RWPE2 (cell line): ENCODE measurements at regions not wholly inside any gene's neighbourhood (a gene's known extent, or its start where the extent isn't known, plus 50 kb on each side); places are given as distances from the start of the nearest gene placed in this dataset.

Experiments used
- ATAC-seq: fragments of 200-7000 bp; cut with Tn5 transposase; 3 replicates; pipeline ENCODE4 v1.9.1; 2021; ENCODE audit warnings: low read depth
- DNase-seq: peaks from one replicate; pipeline ENCODE4 v3.0.0-alpha.2; 2020; ENCODE audit warnings: low spot score
- H3K27ac ChIP-seq: fragments of 450-650 bp; 2 replicates; pipeline ENCODE4 v1.5.1; 2017; ENCODE audit warnings: mild to moderate bottlenecking; ENCODE audit not compliant: poor library complexity, severe bottlenecking
- H3K27me3 ChIP-seq: fragments of 250-450 bp; sonication (Bioruptor Pico); 2 replicates; pipeline ENCODE4 v1.5.1; 2021; ENCODE audit warnings: mild to moderate bottlenecking, moderate library complexity; ENCODE audit not compliant: insufficient read depth, poor library complexity, severe bottlenecking
- H3K36me3 ChIP-seq: fragments of 250-450 bp; sonication (Bioruptor Pico); 2 replicates; pipeline ENCODE4 v1.5.1; 2020; ENCODE audit warnings: low read depth, mild to moderate bottlenecking, moderate library complexity
- H3K4me1 ChIP-seq: fragments of 250-450 bp; sonication (Bioruptor Pico); 2 replicates; pipeline ENCODE4 v1.5.1; 2021; ENCODE audit warnings: mild to moderate bottlenecking, moderate library complexity; ENCODE audit not compliant: insufficient read depth, poor library complexity, severe bottlenecking
- H3K4me3 ChIP-seq: fragments of 250-450 bp; sonication (Bioruptor Pico); 2 replicates; pipeline ENCODE4 v1.5.1; 2021; ENCODE audit warnings: mild to moderate bottlenecking, moderate library complexity; ENCODE audit not compliant: severe bottlenecking
- H3K9me3 ChIP-seq: fragments of 250-450 bp; sonication (Bioruptor Pico); 2 replicates; pipeline ENCODE4 v1.5.1; 2021; ENCODE audit warnings: mild to moderate bottlenecking, moderate library complexity; ENCODE audit not compliant: severe bottlenecking
- TF ChIP-seq, protein P1 (sequence below): fragments of 450-650 bp; IDR thresholded peaks from one replicate; pipeline ENCODE4 v1.5.1; 2017; ENCODE audit warnings: mild to moderate bottlenecking, moderate library complexity; ENCODE audit not compliant: poor library complexity, severe bottlenecking

DNA sequence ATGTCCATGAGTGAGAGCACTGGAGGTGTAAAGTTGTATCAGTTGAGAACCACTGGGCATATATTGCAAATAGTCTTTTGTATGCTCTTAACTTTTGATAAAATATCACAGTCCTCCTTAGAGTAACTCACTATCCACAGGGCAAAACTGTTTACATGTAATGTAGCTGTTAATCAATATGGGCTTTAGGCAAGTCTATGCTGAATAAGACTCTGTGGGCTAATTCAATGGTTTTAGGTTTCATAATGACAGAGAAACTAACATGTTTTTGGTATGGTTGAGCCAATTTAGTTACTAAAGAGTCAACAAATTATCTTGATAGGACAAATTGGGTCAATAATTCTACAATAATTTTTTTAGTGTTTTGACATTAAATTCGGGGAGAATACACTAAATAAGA is 1134.9 kb upstream of the FAM98A start:
- Histone ChIP-seq H3K27me3 (no peaks in the 10 kb centered on the region), H3K9me3 (no peaks in the 10 kb centered on the region), H3K27ac (no peak overlapping the region), H3K4me1 (no peaks in the 10 kb centered on the region), H3K4me3 (no peak overlapping the region), H3K36me3 (no peaks in the 10 kb centered on the region)
- DNase-seq (no peak), ATAC-seq (no peak)
- TF ChIP-seq, protein P1, sequence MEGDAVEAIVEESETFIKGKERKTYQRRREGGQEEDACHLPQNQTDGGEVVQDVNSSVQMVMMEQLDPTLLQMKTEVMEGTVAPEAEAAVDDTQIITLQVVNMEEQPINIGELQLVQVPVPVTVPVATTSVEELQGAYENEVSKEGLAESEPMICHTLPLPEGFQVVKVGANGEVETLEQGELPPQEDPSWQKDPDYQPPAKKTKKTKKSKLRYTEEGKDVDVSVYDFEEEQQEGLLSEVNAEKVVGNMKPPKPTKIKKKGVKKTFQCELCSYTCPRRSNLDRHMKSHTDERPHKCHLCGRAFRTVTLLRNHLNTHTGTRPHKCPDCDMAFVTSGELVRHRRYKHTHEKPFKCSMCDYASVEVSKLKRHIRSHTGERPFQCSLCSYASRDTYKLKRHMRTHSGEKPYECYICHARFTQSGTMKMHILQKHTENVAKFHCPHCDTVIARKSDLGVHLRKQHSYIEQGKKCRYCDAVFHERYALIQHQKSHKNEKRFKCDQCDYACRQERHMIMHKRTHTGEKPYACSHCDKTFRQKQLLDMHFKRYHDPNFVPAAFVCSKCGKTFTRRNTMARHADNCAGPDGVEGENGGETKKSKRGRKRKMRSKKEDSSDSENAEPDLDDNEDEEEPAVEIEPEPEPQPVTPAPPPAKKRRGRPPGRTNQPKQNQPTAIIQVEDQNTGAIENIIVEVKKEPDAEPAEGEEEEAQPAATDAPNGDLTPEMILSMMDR, result no peak

DNA sequence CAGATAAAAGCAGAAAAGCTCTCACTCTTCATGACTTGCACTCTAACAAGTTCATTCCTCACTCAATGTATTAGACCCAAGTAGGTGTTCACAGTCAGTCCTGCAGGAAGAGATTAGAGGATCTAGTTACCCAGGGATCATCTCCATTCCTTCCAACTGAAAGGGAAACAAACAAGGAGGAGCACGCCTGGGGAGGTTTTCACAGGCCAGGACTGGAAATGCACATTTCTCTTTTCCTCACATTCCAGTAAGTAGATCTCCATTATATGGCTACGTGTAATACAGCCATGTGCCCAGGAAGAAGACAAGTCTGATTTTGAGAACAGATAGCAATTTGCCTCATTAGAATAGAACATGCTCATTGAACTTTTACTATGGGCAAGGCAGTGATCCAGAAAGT is 1132.2 kb upstream of the FAM98A start:
- Histone ChIP-seq H3K36me3 (no peaks in the 10 kb centered on the region), H3K9me3 (no peaks in the 10 kb centered on the region), H3K4me3 (no peak overlapping the region), H3K4me1 (no peaks in the 10 kb centered on the region), H3K27me3 (no peaks in the 10 kb centered on the region), H3K27ac (no peak overlapping the region)
- TF ChIP-seq, protein P1, result no peak
- DNase-seq (no peak), ATAC-seq (no peak)

DNA sequence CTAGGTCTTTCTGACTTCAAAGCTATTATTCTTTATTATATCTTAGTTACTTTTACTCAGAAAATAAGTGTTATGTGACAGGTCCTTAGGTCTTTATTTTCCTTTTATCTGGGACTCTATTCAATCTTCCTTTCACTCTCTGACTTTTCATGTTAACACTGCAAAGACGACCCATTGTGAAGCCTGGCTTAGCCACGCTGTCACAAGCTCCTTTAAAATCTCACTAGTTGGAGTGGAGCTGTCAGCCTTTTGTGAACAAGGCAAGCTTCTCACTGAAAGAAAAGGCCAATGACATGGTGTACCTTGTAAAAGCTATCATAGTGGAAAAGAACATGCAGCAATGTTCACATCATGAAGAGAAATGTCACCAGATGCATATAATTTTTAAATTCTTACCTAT is 1130.7 kb upstream of the FAM98A start:
- H3K9me3 ChIP-seq, result no peaks in the 10 kb centered on the region
- ATAC-seq (no peak), DNase-seq (no peak)
- no peak overlapping the region for H3K27ac ChIP-seq
- H3K4me1 ChIP-seq, result no peaks in the 10 kb centered on the region
- TF ChIP-seq, protein P1, result no peak
- H3K36me3 ChIP-seq, result no peaks in the 10 kb centered on the region
- no peak overlapping the region for H3K4me3 ChIP-seq
- H3K27me3 ChIP-seq, result no peaks in the 10 kb centered on the region

DNA sequence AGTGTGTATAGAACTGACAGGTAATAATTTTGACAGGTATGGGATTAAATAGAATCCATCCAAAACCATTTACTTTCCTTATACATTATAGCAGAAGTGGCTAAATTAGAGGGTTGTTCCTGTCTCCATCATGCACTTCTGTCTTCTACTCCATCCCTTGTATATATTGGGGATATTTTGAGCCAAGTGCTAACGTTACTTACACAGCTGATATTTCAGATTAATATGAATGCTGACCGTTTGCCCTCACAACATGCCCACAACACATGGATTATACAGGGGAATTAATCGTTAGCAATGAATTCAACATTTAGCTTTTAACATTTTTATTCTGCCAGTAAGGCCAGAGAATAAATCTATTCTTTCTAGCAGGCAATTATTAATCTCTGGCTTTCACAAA is 1125.0 kb upstream of the FAM98A start:
- ATAC-seq (no peak), DNase-seq (no peak)
- H3K27me3 ChIP-seq, result no peaks in the 10 kb centered on the region
- H3K9me3 ChIP-seq, result no peaks in the 10 kb centered on the region
- H3K27ac ChIP-seq, result no peak overlapping the region
- H3K36me3 ChIP-seq, result no peaks in the 10 kb centered on the region
- H3K4me3 ChIP-seq, result no peak overlapping the region
- H3K4me1 ChIP-seq, result no peaks in the 10 kb centered on the region
- TF ChIP-seq, protein P1, result no peak

DNA sequence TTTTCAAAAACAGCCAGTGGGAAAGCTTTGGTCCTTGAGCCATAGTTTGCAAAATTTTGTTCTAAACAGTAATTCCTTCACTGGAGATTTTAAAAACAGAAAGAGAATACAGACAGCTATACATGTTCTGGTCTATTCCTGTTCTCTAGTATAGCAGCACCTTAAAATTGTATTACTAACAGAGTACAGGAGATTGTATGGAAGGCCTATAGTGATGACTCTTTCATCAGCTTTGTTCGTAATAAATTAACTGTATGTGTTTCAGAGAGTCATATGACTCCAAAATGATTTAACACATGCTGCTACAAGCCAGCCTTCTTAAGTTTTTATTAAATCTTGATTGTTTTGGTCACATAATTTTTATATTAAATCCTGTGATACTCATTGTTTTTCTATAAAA is 1124.6 kb upstream of the FAM98A start:
- no peak overlapping the region for H3K27ac ChIP-seq
- no peaks in the 10 kb centered on the region for H3K4me1 ChIP-seq
- no peaks in the 10 kb centered on the region for H3K36me3 ChIP-seq
- no peaks in the 10 kb centered on the region for H3K27me3 ChIP-seq
- TF ChIP-seq, protein P1, result no peak
- H3K4me3 ChIP-seq, result no peak overlapping the region
- H3K9me3 ChIP-seq, result no peaks in the 10 kb centered on the region
- DNase-seq (no peak), ATAC-seq (no peak)
